Stimulated activated CD4-positive, alpha-beta T cell treated with anti-CD3 and anti-CD28 coated beads, Interleukin-4, amount 100 ng/mL, for 48 hours (primary cell): ENCODE measurements at regions not wholly inside any gene's neighbourhood (a gene's known extent, or its start where the extent isn't known, plus 50 kb on each side); places are given as distances from the start of the nearest gene placed in this dataset.
"Not testable (repeated sequence)": the region's sequence is repeated elsewhere in the genome, so short reads cannot be mapped to it uniquely, and the experiment has no call there.

ENCODE experiments used
- DNase-seq, 2 donors: peaks; one replicate each; pipeline ENCODE4 v3.0.0-alpha.2; 2020; ENCODE audit warnings: low read depth in 2 of 2

DNA sequence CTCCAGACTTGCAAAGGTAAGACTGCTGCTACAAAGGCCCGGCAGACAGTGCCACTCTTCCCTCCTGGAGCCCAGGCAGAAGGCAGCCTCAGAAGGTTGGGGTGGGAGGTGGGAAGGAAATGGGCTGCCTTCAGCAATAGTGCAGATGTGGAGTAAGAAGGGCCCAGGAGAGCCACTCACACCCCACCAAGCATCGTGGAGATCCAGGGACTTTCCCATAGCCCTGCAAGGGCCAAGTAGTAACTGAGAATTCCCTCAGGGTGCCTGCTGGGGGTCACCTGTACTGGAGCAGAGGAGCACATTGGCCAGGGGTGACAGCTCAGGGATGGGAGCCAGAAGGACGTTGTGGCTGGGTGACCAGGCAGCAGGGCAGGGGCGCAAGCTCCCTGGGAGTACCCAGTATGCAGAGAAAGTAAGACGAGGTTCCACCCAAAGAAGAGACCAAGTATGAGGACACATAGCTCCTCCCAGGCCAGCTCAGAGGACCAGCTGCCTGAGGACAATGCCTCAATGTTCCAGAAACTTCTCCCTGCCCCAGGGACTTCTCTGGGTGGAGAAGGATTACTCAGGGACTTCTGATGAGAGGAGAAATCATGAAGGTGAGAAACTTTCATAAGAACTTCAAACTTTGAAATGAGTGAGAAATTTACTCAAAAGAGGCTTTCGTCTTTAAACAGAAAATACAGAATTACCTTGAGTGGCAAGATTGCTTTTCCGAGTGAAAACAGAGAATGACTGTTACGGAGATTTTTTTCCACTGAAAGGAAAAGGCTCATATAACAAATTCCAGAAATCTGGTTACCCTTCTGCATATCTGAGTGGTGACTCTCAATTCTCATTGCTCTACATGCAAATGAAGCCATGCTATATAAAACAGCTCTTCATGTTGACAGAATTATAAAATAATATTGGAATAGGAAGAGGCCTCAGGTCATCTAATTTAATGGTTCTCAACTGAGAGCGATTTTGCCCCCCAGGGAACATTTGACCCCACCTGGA is 87.9 kb upstream of the TRIO start:
- no peak for DNase-seq

GRCh38 chr5:14054111-14054854 is 88.9 kb upstream of the TRIO start:
- DNase-seq: no peak

GRCh38 chr5:14050821-14051220 is 92.3 kb upstream of the TRIO start:
- no peak for DNase-seq

DNA sequence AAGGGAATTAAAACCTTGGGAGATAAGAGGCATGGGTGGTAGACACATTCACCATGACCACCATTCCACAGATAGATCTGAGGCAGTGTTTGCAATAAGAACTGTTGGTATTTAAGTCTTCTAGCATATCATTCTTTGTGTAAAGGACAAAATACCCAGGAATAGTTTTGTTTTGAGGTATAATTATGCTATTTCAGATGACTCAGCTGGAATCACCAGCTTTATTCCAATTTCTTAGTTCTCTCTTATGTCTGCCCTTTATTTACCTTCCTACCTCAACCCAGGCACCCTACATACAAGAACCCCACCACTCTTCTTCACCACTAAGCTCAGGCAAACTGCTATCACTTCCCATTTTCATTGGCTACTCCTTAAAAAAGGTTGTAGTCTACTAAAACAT is 94.7 kb upstream of the TRIO start:
- DNase-seq: no peak

DNA sequence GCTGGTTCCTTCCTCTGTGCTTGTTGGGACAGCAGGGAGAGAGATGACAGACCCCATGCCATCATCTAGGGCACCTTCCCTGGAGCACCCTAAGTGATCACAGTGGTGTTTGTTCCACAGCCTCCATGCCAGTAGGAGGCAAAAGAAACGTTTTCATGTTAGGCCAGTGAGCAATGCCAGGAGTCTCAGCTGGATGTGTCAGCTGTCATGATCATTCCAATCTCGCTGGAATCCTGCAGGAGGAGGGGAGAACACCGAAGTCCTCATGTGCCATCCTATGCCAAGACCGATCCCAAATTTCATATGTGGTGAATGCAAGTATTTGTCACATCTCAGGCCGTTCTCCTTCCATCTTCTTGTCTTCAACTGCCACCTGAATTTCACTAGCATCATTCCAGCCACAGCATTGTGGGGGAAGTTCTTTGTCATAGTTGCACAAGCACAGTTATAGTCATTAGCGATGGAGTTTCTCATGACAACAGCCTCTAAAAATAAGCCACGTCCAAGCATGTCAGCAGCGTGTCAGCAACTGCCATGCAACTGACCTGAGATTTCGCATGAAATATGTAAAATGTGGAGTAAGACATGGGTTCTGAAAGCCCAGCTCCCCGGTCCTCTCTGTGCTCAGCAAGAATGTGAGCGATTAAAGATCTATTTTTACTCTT is 97.2 kb upstream of the DNAH5 start:
- DNase-seq: no peak

GRCh38 chr5:14040542-14040941 is 96.1 kb upstream of the DNAH5 start:
- DNase-seq: no peak

- no peak for DNase-seq
Observed at GRCh38 chr5:14039576-14039975, 95.1 kb upstream of the DNAH5 start.

DNA sequence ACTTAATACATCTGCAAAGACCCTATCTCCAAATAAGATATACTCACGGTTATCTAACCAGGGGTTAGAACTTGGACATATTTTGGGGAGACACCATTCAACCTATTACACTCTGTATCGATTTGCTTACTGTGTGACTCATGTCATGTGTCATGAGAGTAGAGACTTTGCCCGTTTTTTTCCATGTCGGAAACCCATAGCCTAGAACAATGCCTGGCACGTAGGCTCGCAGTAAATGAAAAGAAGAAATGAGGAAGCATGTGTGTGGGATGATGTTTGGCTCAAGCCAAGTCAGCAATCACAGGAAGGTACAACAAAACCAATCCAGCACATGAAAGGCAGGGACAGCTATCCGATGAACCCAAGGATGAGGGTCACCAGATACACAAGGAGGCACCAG is 94.6 kb upstream of the DNAH5 start:
- no peak for DNase-seq

GRCh38 chr5:14038341-14038959 is 94.0 kb upstream of the DNAH5 start:
- DNase-seq: no peak

- no peak for DNase-seq
Observed at GRCh38 chr5:14036947-14037346, 92.5 kb upstream of the DNAH5 start.

- DNase-seq: no peak
Observed at GRCh38 chr5:14036514-14036913, 92.0 kb upstream of the DNAH5 start.

DNA sequence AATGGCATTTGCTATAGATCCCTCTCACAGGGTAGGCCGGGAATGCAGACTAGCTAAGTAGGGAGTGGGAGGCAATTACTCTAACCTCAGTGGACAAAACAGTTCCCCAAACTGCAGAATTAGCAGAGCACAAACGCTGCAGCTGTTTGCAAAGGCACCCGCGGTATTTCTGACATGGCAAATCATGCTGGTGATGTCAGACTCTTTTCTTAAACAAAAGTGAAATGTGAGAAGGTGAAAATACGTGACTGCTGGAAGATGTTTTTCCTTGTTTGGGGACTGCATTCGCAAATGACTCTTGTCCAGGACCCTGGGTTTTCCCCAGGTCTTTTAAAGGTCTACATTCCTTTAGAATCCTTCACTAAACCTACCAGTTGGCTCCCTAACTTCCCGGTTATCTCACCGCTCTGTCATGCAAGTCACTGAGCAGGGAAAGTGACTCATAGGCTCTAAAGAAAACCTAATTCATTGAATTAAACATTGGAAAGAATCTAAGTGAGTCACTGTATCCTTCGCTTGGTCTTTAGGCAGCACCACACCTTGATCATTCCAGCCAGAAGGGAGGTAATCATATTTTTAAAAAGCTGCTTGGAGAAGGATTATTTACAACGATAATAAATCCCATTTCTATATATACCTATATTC is 91.5 kb upstream of the DNAH5 start:
- DNase-seq: no peak

GRCh38 chr5:14034963-14035362 is 90.5 kb upstream of the DNAH5 start:
- DNase-seq: no peak

GRCh38 chr5:14032918-14033317 is 88.4 kb upstream of the DNAH5 start:
- DNase-seq: no peak

DNA sequence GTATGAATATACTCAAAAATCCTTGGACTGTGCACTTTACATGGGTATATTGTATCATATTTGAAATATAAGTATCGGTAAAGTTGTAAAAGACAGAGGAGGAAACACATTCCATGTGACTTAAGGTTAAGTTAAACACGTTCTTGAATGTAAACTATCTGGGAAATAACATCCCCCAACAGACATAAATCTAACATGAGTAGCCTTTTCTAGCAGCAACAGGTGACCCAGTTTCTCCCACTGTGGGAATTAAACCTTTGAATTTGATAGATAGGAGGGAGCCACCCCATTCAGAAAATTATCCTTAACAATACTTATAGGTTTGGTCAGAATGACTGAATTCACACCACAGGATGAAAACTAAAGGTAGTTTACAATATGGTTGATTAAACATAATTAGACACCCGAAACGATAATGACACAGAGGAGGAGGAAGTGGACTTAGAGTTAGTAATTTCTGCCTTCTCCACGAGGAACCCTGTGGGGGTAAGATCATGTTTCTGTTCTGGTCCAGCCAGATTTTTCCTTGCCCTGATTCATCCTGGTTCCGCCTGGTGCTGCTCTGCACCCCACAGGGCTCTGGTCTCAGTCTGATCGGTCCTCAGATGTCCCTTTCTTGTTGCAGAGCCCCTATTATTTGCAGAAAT is 84.6 kb upstream of the DNAH5 start:
- no peak for DNase-seq

DNA sequence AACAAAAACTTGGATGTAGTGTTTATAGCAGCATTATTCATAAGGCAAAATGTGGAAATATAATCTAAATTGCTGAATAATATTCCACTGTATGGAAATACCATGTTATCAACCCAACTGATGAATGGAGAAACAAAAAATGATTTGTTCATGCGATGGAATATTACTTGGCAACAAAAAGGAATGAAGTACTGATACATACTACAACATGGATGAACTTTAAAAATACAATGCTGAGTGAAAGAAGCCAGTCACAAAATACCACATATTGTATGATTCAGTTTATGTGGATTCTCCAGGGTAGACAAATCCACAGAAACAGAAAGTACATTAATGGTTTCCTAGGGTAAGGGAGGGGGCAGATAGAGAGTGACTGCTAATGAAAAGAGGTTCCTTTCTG is 83.7 kb upstream of the DNAH5 start:
- DNase-seq: no peak

DNA sequence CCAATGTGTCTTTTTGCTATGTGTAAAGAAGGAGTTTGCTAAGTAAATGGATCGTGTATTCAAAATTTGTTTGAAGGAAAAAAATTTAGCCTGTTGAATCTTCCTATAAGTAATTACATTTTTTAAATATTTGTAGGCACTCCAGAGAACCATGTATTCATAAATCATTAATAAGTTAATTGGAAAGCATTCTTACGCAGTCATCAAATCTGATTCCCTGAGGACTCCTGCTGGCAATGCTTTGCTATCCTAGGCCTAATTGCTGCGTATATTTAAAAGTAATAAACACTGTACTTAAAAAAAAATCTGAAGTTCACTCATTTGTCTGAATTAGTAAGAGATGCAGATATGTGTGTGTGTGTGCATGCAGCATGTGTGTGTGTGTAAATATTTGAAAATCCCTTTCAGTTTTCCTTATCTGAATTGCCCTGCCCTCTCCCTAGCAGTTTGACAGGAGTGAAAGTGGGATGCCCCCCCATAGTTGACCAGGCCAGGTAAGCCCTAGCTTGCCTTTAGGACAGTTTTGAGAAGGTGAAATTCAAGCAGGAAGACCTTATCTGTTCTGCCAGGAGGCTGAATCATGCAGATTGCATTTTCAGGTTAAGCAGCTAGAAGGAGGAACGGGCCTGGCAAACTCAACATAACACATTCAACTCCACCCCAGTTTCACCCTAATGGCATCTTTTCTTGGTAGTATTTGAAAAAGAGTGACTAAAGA is 81.2 kb upstream of the DNAH5 start:
- DNase-seq: no peak

GRCh38 chr5:14022971-14023370 is 78.5 kb upstream of the DNAH5 start:
- no peak for DNase-seq

- DNase-seq: not testable (repeated sequence)
Observed at GRCh38 chr5:14020944-14021343, 76.5 kb upstream of the DNAH5 start.

GRCh38 chr5:14019768-14020290 is 75.3 kb upstream of the DNAH5 start:
- DNase-seq: no peak
